Bronchial epithelial cell (primary cell): ENCODE measurements at regions not wholly inside any gene's neighbourhood (a gene's known extent, or its start where the extent isn't known, plus 50 kb on each side); places are given as distances from the start of the nearest gene placed in this dataset.

Experiments used
- DNase-seq: peaks from one replicate; pipeline ENCODE4 v3.0.0-alpha.2; 2010; ENCODE audit warnings: low read depth
- FAIRE-seq: peaks from 2 replicates; lab custom pipeline; 2011; peaks lifted over from hg19 to GRCh38; lab: Jason Lieb, UNC
- H3K27me3 ChIP-seq: 2 replicates; pipeline ENCODE4 v1.5.1; 2011; ENCODE audit warnings: low read length; ENCODE audit not compliant: control insufficient read depth, insufficient read depth
- H3K36me3 ChIP-seq: 2 replicates; pipeline ENCODE4 v1.5.1; 2011; ENCODE audit warnings: low read length; ENCODE audit not compliant: control insufficient read depth, insufficient read depth
- H3K4me3 ChIP-seq: 2 replicates; pipeline ENCODE4 v1.5.1; 2011; ENCODE audit warnings: mild to moderate bottlenecking, low read depth, low read length, control low read depth
- CTCF ChIP-seq: IDR thresholded peaks from 2 replicates; pipeline ENCODE4 v1.5.1; 2011; ENCODE audit warnings: mild to moderate bottlenecking, moderate library complexity, low read length, control low read depth, inconsistent platforms; ENCODE audit not compliant: insufficient read depth, severe bottlenecking

DNA sequence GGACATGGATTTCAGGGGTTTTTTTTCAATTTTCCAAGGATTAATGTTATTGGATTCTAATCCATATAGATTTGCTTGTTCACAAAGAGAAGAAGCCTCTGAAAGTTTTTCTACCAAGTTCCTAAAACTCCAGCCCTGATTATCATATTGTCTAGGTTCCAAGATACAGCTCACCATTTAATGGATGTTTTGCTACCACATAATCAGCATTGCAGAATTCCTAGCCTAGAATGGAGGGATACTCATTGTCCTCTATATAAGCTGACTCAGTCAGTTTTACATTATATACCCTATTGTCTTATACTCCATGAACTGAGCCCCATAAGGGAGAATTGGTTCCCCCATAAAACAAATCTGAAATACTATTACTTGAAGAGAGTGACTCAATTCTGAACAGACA lies 664.7 kb upstream of the FAM241A start:
- Histone ChIP-seq H3K27me3 (no peaks in the 10 kb centered on the region), H3K4me3 (no peak overlapping the region), H3K36me3 (no peaks in the 10 kb centered on the region)
- no peak for DNase-seq
- FAIRE-seq, result no peak
- TF ChIP-seq CTCF, result no peak

DNA sequence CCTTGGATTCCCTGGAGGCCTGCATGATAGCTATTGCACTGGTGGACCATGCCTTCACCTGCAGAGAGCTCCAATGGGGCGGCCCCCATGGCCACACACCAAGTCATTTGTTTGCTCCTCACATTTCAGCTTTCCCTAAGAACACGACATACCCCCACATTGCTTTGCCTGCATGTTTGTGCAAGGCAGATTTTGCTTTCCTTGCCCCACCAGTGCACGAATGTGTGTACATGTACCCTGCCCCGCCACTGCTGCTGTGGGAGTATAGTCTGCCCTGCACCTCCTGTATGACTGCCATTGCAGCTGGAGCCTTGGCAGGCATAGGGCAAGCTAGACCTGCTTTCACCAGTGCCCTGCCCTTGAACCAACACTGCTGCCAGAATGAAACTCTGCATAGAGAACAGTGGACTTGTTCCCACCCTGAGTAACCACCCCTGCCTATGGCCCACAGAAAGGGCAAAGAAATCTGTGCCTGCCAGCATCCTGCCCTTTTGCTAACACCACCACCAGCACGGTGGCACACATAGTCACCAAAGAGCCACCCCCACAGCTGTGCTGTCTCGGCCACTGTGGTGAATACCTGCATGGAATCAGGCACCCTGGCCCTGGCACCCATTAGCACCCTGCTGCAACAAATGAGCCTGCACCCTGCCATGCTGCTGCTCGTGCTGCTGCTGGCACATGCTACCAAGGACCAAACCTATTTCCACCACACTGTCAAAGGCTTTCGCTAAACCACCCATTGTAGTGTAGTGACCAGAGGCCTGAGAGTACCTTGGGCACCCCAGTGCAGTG lies 661.7 kb upstream of the FAM241A start:
- TF ChIP-seq CTCF, result no peak
- Histone ChIP-seq H3K27me3 (no peaks in the 10 kb centered on the region), H3K36me3 (no peaks in the 10 kb centered on the region), H3K4me3 (no peak overlapping the region)
- no peak for FAIRE-seq
- DNase-seq, result no peak

- Histone ChIP-seq H3K27me3 (no peaks in the 10 kb centered on the region), H3K4me3 (no peak overlapping the region), H3K36me3 (no peaks in the 10 kb centered on the region)
- TF ChIP-seq CTCF, result no peak
- no peak for FAIRE-seq
- DNase-seq, result no peak
Observed at GRCh38 chr4:111492496-111492895, 652.8 kb upstream of the FAM241A start.

- no peak for TF ChIP-seq CTCF
- FAIRE-seq (no peak), DNase-seq (no peak)
- H3K27me3 ChIP-seq, result no peaks in the 10 kb centered on the region
- H3K4me3 ChIP-seq, result no peak overlapping the region
- H3K36me3 ChIP-seq, result no peaks in the 10 kb centered on the region
Observed at GRCh38 chr4:111494471-111494870, 650.8 kb upstream of the FAM241A start.

DNA sequence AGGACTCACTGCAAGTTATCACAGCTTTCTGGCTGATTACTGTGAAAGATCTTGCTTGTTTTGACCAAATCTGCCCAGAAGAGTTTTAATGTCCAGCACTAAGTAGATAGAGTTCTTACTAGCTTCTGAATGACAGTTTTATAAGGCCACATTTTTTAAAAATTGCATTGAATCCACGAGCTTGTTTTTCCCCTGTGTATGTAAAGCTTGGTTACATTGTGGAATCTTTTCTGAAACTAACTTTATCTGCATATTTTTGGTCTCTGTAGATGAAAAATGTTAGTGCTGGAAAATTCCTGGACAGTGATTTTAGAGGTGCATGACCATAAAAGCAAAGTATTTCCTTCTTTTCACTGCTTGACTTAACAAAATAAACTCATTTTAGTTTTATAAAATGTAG lies 650.3 kb upstream of the FAM241A start:
- Histone ChIP-seq H3K36me3 (no peaks in the 10 kb centered on the region), H3K27me3 (no peaks in the 10 kb centered on the region), H3K4me3 (no peak overlapping the region)
- FAIRE-seq (no peak), DNase-seq (no peak)
- TF ChIP-seq CTCF, result no peak

DNA sequence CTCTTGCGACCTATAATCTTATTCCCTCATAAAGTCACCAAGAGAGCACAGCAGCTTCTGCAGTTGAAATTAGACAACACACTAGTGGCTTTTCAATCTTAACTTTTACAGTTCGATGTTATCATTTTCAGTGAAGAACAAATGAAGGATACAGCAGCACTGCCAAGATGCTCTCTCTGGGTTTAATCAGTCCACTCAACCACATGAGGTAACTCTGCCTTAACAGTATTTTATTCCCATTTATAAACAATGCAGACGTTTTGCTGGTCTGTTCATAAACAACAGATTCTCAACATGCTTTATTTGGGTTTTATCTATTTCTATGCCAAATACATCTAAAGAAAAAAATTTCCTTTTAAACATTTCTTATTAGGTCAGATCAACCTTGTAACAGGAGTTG lies 646.0 kb upstream of the FAM241A start:
- Histone ChIP-seq H3K27me3 (no peaks in the 10 kb centered on the region), H3K4me3 (no peak overlapping the region), H3K36me3 (no peaks in the 10 kb centered on the region)
- DNase-seq (no peak), FAIRE-seq (no peak)
- TF ChIP-seq CTCF, result no peak
